Right lobe of liver (tissue), 4 donors: ENCODE measurements at regions not wholly inside any gene's neighbourhood (a gene's known extent, or its start where the extent isn't known, plus 50 kb on each side); places are given as distances from the start of the nearest gene placed in this dataset.

Experiments used
- CTCF ChIP-seq, 4 donors: fragments of 200-600 bp in 3 of 4; fragments of 450-650 bp in 1 of 4; IDR thresholded peaks; one replicate each; pipeline versions ENCODE4 v1.5.1 to v1.8.0; 2016 to 2022; ENCODE audit warnings: antibody characterized with exemption in 4 of 4, mild to moderate bottlenecking in 2 of 4
- POLR2A ChIP-seq: fragments of 450-650 bp; IDR thresholded peaks from one replicate; pipeline ENCODE4 v1.6.1; 2017; ENCODE audit warnings: antibody characterized with exemption, mild to moderate bottlenecking
- donor health status: DM: no; HTN: no; CAD: no.
- donor health status: DM: no; HTN: no; CAD: no.
- donor health status: DM: no; HTN: yes; CAD: no.

DNA sequence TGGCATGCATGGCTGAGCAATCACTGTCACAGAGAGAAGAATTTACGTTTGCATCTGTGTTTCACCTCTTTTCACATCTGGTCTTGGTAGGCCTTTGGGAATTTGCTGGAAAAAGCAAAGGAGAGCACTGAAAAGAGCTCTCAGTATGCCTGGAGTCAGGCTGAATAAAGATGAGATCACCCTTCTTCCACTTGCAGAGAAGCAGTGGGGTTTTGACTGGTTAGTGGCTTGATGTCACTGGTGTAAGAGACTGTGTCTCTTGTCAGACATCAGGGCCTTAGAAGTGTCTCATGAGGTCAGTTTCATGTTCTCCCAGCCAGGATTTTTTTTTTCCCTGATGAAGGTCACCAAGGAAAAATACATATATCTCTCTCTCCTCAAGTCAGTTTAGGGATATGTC lies 353.8 kb downstream of the INSIG2 start:
- TF ChIP-seq CTCF (IDR thresholded peaks at IDR 0.05): no peak
- TF ChIP-seq POLR2A: no peak
